PFSK-1 (cell line): ENCODE measurements at regions not wholly inside any gene's neighbourhood (a gene's known extent, or its start where the extent isn't known, plus 50 kb on each side); places are given as distances from the start of the nearest gene placed in this dataset.

Source experiments
- FOXP2 ChIP-seq: optimal IDR thresholded peaks from 2 replicates; pipeline ENCODE3; 2011; ENCODE audit warnings: borderline replicate concordance, control low read depth, inconsistent platforms; ENCODE audit not compliant: insufficient read depth; ENCODE audit errors: extremely low read length, extremely low read depth
- POLR2AphosphoS5 ChIP-seq: IDR thresholded peaks from 2 replicates; pipeline ENCODE4 v1.6.1; 2012; ENCODE audit warnings: low read depth, mild to moderate bottlenecking, control low read depth, low read length, moderate library complexity
- REST ChIP-seq, 2 experiments: IDR thresholded peaks; 2 replicates each; pipeline versions ENCODE4 v1.6.1 to v1.8.0; 2011 to 2012; ENCODE audit warnings: low read depth in 2 of 2, low read length in 2 of 2, control low read depth in 1 of 2, inconsistent platforms in 1 of 2, mild to moderate bottlenecking in 1 of 2, moderate library complexity in 1 of 2; ENCODE audit not compliant: insufficient read depth in 1 of 2
- SIN3A ChIP-seq: IDR thresholded peaks from 2 replicates; pipeline ENCODE4 v1.6.1; 2012; ENCODE audit warnings: mild to moderate bottlenecking, low read length, moderate library complexity, borderline replicate concordance; ENCODE audit not compliant: insufficient read depth
- TAF1 ChIP-seq: IDR thresholded peaks from 2 replicates; pipeline ENCODE4 v1.6.1; 2012; ENCODE audit warnings: low read length, control low read depth, borderline replicate concordance; ENCODE audit not compliant: insufficient read depth

- no peak for TF ChIP-seq SIN3A
- no peak for TF ChIP-seq POLR2AphosphoS5
- TF ChIP-seq REST (IDR thresholded peaks at IDR 0.05; ENCODE audit: insufficient read depth in 1 of 2, low read depth in 2 of 2, low read length in 2 of 2), result no peak
- no peak for TF ChIP-seq FOXP2
- TF ChIP-seq TAF1, result no peak
Measured at GRCh38 chr12:58138424-58138823, 197.1 kb downstream of the ATP23 start.

GRCh38 chr12:58139894-58140293 lies 198.5 kb downstream of the ATP23 start:
- TF ChIP-seq SIN3A (no peak), FOXP2 (no peak), REST (IDR thresholded peaks at IDR 0.05; ENCODE audit: insufficient read depth in 1 of 2, low read depth in 2 of 2, low read length in 2 of 2) (no peak), POLR2AphosphoS5 (no peak), TAF1 (no peak)

- TF ChIP-seq SIN3A (no peak), FOXP2 (no peak), TAF1 (no peak), REST (IDR thresholded peaks at IDR 0.05; ENCODE audit: insufficient read depth in 1 of 2, low read depth in 2 of 2, low read length in 2 of 2) (no peak), POLR2AphosphoS5 (no peak)
Measured at GRCh38 chr12:58140395-58140794, 199.0 kb downstream of the ATP23 start.

GRCh38 chr12:58142991-58143390 lies 201.6 kb downstream of the ATP23 start:
- no peak for TF ChIP-seq REST (IDR thresholded peaks at IDR 0.05; ENCODE audit: insufficient read depth in 1 of 2, low read depth in 2 of 2, low read length in 2 of 2)
- no peak for TF ChIP-seq FOXP2
- TF ChIP-seq TAF1, result no peak
- TF ChIP-seq POLR2AphosphoS5, result no peak
- TF ChIP-seq SIN3A, result no peak

- TF ChIP-seq REST (IDR thresholded peaks at IDR 0.05; ENCODE audit: insufficient read depth in 1 of 2, low read depth in 2 of 2, low read length in 2 of 2) (no peak), FOXP2 (no peak)
Measured at GRCh38 chr12:58143498-58143995, 202.2 kb downstream of the ATP23 start.
